ENCODE measurements at regions not wholly inside any gene's neighbourhood (a gene's known extent, or its start where the extent isn't known, plus 50 kb on each side); places are given as distances from the start of the nearest gene placed in this dataset.

- no peaks in the 10 kb centered on the region for H3K36me3 ChIP-seq
- in situ Hi-C loops (cut with MboI; ENCODE audit: low pct_ligation_motif_present in 1 of 4, low pct_unique_long_range_greater_than_20kb in 1 of 4, low sequenced_read_pairs in 3 of 4) (loop anchor here in 2 of 4 donors (25.0 kb wide), 2 partner anchors 1021 to 1296 kb away; no protein-coding TSS in a partner anchor), intact Hi-C loops (cut with DNase I; ENCODE audit: low total_unique reads) (no loop called here)
- no peaks in the 10 kb centered on the region for H3K27me3 ChIP-seq
- no peak for TF ChIP-seq POLR2A (IDR thresholded peaks at IDR 0.05)
- TF ChIP-seq POLR2AphosphoS5 (IDR thresholded peaks at IDR 0.05), result no peak
- no peak for TF ChIP-seq CTCF (IDR thresholded peaks at IDR 0.05)
- no peak for TF ChIP-seq EP300 (IDR thresholded peaks at IDR 0.05; ENCODE audit: low read depth)
- H3K27ac ChIP-seq, result no peak overlapping the region
- 66 to 80% methylated on average over 5 of the region's 5 CpGs for WGBS, 2 donors (ENCODE audit: low coverage in 1 of 2)
- H3K4me3 ChIP-seq, result no peak overlapping the region
- H3K4me1 ChIP-seq, result no peaks in the 10 kb centered on the region
- DNase-seq, result no peak
- no peaks in the 10 kb centered on the region for H3K9me3 ChIP-seq
These were observed 88.3 kb downstream of the RSL24D1 start for GRCh38 chr15:55108448-55108847.

- Histone ChIP-seq H3K27me3 (no peaks in the 10 kb centered on the region), H3K4me1 (no peaks in the 10 kb centered on the region), H3K36me3 (no peaks in the 10 kb centered on the region), H3K9me3 (no peaks in the 10 kb centered on the region), H3K27ac (no peak overlapping the region), H3K4me3 (no peak overlapping the region)
- no peak for DNase-seq
- in situ Hi-C loops (cut with MboI; ENCODE audit: low pct_ligation_motif_present in 1 of 4, low pct_unique_long_range_greater_than_20kb in 1 of 4, low sequenced_read_pairs in 3 of 4) (loop anchor here in 2 of 4 donors (25.0 kb wide), 2 partner anchors 1019 to 1294 kb away; no protein-coding TSS in a partner anchor), intact Hi-C loops (cut with DNase I; ENCODE audit: low total_unique reads) (no loop called here)
- WGBS, 2 donors (ENCODE audit: low coverage in 1 of 2), result 69% methylated on average over 3 of the region's 3 CpGs; no CpG with 5 or more reads in 1 of the 2 donors
- TF ChIP-seq EP300 (IDR thresholded peaks at IDR 0.05; ENCODE audit: low read depth), result no peak
- TF ChIP-seq CTCF (IDR thresholded peaks at IDR 0.05), result no peak
- no peak for TF ChIP-seq POLR2A (IDR thresholded peaks at IDR 0.05)
- TF ChIP-seq POLR2AphosphoS5 (IDR thresholded peaks at IDR 0.05), result no peak
These were observed 90.6 kb downstream of the RSL24D1 start for GRCh38 chr15:55106155-55106554.

GRCh38 chr15:55094136-55094535, 102.6 kb downstream of the RSL24D1 start:
- 74 to 75% methylated on average over 2 of the region's 2 CpGs for WGBS, 2 donors (ENCODE audit: low coverage in 1 of 2)
- in situ Hi-C loops (cut with MboI; ENCODE audit: low pct_ligation_motif_present in 1 of 4, low pct_unique_long_range_greater_than_20kb in 1 of 4, low sequenced_read_pairs in 3 of 4), result no loop called here

GRCh38 chr15:55088207-55088606, 108.5 kb downstream of the RSL24D1 start:
- no peak for TF ChIP-seq POLR2A (IDR thresholded peaks at IDR 0.05)
- TF ChIP-seq POLR2AphosphoS5 (IDR thresholded peaks at IDR 0.05), result no peak
- TF ChIP-seq EP300 (IDR thresholded peaks at IDR 0.05; ENCODE audit: low read depth), result no peak
- DNase-seq, result no peak
- no peaks in the 10 kb centered on the region for H3K27me3 ChIP-seq
- no peaks in the 10 kb centered on the region for H3K36me3 ChIP-seq
- no peak overlapping the region for H3K27ac ChIP-seq
- in situ Hi-C loops (cut with MboI; ENCODE audit: low pct_ligation_motif_present in 1 of 4, low pct_unique_long_range_greater_than_20kb in 1 of 4, low sequenced_read_pairs in 3 of 4), result no loop called here
- H3K9me3 ChIP-seq, result no peaks in the 10 kb centered on the region
- intact Hi-C loops (cut with DNase I; ENCODE audit: low total_unique reads), result no loop called here
- H3K4me3 ChIP-seq, result no peak overlapping the region
- H3K4me1 ChIP-seq, result no peaks in the 10 kb centered on the region

More at GRCh38 chr15:55094136-55094535, 102.6 kb downstream of the RSL24D1 start:
- no peaks in the 10 kb centered on the region for H3K9me3 ChIP-seq
- no peak overlapping the region for H3K27ac ChIP-seq
- no peak overlapping the region for H3K4me3 ChIP-seq
- TF ChIP-seq POLR2AphosphoS5 (IDR thresholded peaks at IDR 0.05) (no peak), POLR2A (IDR thresholded peaks at IDR 0.05) (no peak), CTCF (IDR thresholded peaks at IDR 0.05) (no peak), EP300 (IDR thresholded peaks at IDR 0.05; ENCODE audit: low read depth) (no peak)
- DNase-seq, result no peak
- H3K4me1 ChIP-seq, result no peaks in the 10 kb centered on the region
- H3K36me3 ChIP-seq, result no peaks in the 10 kb centered on the region
- intact Hi-C loops (cut with DNase I; ENCODE audit: low total_unique reads), result no loop called here
- H3K27me3 ChIP-seq, result no peaks in the 10 kb centered on the region

GRCh38 chr15:55084673-55085072, 112.1 kb downstream of the RSL24D1 start:
- Histone ChIP-seq H3K36me3 (no peaks in the 10 kb centered on the region), H3K4me1 (no peaks in the 10 kb centered on the region), H3K9me3 (no peaks in the 10 kb centered on the region), H3K27ac (no peak overlapping the region), H3K4me3 (no peak overlapping the region), H3K27me3 (no peaks in the 10 kb centered on the region)
- TF ChIP-seq POLR2A (IDR thresholded peaks at IDR 0.05), result no peak
- TF ChIP-seq CTCF (IDR thresholded peaks at IDR 0.05), result no peak
- no peak for TF ChIP-seq POLR2AphosphoS5 (IDR thresholded peaks at IDR 0.05)
- TF ChIP-seq EP300 (IDR thresholded peaks at IDR 0.05; ENCODE audit: low read depth), result no peak
- 64% methylated on average over 3 of the region's 3 CpGs; no CpG with 5 or more reads in 1 of the 2 donors for WGBS, 2 donors (ENCODE audit: low coverage in 1 of 2)
- intact Hi-C loops (cut with DNase I; ENCODE audit: low total_unique reads), result no loop called here
- no peak for DNase-seq
- in situ Hi-C loops (cut with MboI; ENCODE audit: low pct_ligation_motif_present in 1 of 4, low pct_unique_long_range_greater_than_20kb in 1 of 4, low sequenced_read_pairs in 3 of 4), result no loop called here
